Thoracic aorta (tissue), 2 donors: ENCODE measurements at regions not wholly inside any gene's neighbourhood (a gene's known extent, or its start where the extent isn't known, plus 50 kb on each side); places are given as distances from the start of the nearest gene placed in this dataset.

Source experiments
- ATAC-seq: fragments of 150-250 bp; one replicate; pipeline ENCODE4 v1.8.0; 2017; ENCODE audit warnings: low read depth; ENCODE audit not compliant: insufficient number of reproducible peaks, low FRiP score
- DNase-seq: peaks from one replicate; pipeline ENCODE4 v3.0.0-alpha.2; 2020; ENCODE audit warnings: low spot score
- H3K27ac ChIP-seq, 2 donors: fragments of 200-600 bp; sonication (generic); 1 replicate in 1 of 2; 2 replicates in 1 of 2; pipeline ENCODE4 v1.5.1; 2016; ENCODE audit warnings: mild to moderate bottlenecking in 2 of 2, moderate library complexity in 2 of 2
- H3K27me3 ChIP-seq: fragments of 200-600 bp; sonication (generic); replicated peaks from 2 replicates; pipeline ENCODE4 v1.6.0; 2016; ENCODE audit warnings: mild to moderate bottlenecking; ENCODE audit not compliant: insufficient read depth
- H3K36me3 ChIP-seq: fragments of 200-600 bp; sonication (generic); one replicate; pipeline ENCODE4 v1.5.1; 2016
- H3K4me1 ChIP-seq, 2 donors: fragments of 200-600 bp; sonication (generic); 1 replicate in 1 of 2; 2 replicates in 1 of 2; pipeline versions ENCODE4 v1.5.1 to v1.6.0; 2016; ENCODE audit warnings: low read depth in 2 of 2, mild to moderate bottlenecking in 1 of 2; ENCODE audit not compliant: control insufficient read depth in 1 of 2
- H3K4me3 ChIP-seq: fragments of 200-600 bp; sonication (generic); 2 replicates; pipeline ENCODE4 v1.5.1; 2016; ENCODE audit warnings: mild to moderate bottlenecking
- H3K9me3 ChIP-seq: fragments of 200-600 bp; sonication (generic); 2 replicates; pipeline ENCODE4 v1.5.1; 2016
- TF ChIP-seq, protein P1 (sequence below): fragments of 200-600 bp; sonication (generic); IDR thresholded peaks from one replicate; pipeline ENCODE4 v1.5.1; 2019; ENCODE audit warnings: antibody characterized with exemption

DNA sequence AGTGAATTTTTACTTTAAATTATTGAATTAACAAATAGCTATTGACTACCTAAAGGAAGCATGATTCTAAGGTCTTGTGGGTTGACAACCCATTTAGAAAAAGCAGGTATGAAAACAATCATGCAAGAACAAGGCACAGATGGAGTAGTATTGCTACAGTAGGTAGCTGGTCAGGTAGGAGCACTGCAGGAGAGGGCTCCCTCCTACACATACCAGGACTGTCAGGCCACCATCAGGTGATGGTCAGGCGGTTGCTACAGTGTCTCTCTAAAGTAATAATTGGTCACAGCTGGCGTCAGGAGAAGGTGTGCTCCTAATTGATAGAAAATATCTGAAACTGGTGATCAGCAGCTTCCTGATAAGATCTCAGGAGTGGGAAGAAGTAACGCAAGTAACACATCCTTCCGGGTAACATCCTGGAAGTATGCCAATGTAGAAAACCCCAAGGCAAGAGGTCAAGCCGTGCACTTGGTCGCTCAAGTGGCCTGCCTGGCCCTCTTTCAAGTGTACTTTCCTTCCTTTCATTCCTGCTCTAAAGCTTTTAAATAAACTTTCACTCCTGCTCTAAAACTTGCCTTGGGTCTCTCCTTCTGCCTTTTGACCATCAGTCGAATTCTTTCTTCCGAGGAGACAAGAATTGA lies 486.5 kb downstream of the TMEM114 start:
- no peak for DNase-seq
- Histone ChIP-seq H3K9me3 (no peaks in the 10 kb centered on the region), H3K4me1 (no peaks in the 10 kb centered on the region), H3K27me3 (no peaks in the 10 kb centered on the region), H3K27ac (no peak overlapping the region), H3K4me3 (no peak overlapping the region), H3K36me3 (no peaks in the 10 kb centered on the region)
- TF ChIP-seq, protein P1, sequence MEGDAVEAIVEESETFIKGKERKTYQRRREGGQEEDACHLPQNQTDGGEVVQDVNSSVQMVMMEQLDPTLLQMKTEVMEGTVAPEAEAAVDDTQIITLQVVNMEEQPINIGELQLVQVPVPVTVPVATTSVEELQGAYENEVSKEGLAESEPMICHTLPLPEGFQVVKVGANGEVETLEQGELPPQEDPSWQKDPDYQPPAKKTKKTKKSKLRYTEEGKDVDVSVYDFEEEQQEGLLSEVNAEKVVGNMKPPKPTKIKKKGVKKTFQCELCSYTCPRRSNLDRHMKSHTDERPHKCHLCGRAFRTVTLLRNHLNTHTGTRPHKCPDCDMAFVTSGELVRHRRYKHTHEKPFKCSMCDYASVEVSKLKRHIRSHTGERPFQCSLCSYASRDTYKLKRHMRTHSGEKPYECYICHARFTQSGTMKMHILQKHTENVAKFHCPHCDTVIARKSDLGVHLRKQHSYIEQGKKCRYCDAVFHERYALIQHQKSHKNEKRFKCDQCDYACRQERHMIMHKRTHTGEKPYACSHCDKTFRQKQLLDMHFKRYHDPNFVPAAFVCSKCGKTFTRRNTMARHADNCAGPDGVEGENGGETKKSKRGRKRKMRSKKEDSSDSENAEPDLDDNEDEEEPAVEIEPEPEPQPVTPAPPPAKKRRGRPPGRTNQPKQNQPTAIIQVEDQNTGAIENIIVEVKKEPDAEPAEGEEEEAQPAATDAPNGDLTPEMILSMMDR = no peak
- ATAC-seq = no peak

DNA sequence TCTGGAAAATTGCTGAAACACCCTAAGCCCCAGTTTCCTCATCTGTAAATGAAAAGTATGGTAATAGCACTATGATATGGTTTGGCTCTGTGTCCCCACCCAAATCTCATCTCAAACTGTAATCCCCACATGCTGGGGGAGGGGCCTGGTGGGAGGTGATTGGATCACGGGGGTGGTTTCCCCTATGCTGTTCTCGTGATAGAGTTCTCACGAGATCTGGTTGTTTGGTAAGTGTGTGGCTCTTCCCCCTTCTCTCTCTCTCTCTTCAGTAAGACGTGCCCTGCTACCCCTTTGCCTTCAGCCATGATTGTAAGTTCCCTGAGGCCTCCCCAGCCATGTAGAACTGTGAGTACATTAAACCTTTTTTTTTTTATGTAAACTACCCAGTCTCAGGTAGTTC lies 490.7 kb downstream of the TMEM114 start:
- Histone ChIP-seq H3K4me1 (no peaks in the 10 kb centered on the region), H3K4me3 (no peak overlapping the region), H3K36me3 (no peaks in the 10 kb centered on the region), H3K9me3 (no peaks in the 10 kb centered on the region), H3K27ac (no peak overlapping the region), H3K27me3 (no peaks in the 10 kb centered on the region)
- DNase-seq (no peak), ATAC-seq (no peak)
- TF ChIP-seq, protein P1 = no peak

DNA sequence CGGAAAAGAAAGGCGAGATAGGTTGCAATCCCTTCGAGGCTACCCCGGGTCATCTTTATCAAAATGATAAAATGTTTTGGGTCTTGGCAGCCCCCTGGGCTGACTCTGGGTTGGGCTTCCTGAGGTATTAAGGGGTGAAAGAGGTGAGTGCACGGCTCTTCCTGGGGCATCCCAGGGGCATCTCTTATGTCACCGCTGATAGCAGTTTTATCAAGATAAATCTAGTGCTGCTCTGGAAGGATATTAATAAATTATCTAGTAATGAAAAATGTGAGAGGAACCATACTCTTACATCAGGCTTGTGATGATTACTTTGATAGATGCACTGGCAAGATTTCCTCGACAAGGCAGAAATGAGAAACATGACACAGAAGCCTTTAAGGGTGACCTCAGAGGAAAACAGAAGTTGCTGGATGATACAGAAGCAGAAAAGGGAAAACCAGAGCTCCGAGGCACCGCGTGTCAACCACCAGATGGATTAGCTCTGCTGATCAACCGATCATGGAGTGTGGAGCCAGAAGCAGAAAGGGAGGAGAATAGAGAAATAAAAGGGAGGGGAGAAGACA lies 491.3 kb downstream of the TMEM114 start:
- Histone ChIP-seq H3K27me3 (no peaks in the 10 kb centered on the region), H3K36me3 (no peaks in the 10 kb centered on the region), H3K9me3 (no peaks in the 10 kb centered on the region), H3K27ac (no peak overlapping the region), H3K4me1 (no peaks in the 10 kb centered on the region), H3K4me3 (no peak overlapping the region)
- DNase-seq (no peak), ATAC-seq (no peak)
- TF ChIP-seq, protein P1 = no peak

DNA sequence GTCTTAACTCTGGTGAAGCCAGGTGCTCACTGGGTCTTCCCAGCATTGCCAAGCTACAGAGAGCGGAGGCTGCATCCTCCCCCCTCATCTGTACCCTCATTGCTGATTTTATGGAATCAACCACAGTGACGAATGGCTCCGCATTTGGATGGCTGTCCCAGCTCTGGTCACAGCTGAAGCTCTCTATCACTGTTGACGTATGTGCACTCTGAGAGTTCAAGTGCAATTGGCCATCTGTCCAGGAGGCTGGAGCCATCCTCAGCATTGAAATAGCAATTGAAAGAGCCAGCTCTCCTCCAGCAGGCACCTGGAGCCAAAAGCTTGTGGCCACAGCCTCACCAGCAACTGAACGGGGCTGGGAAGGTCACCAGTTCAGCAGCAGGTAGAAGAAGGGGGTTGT lies 494.1 kb downstream of the TMEM114 start:
- H3K27ac ChIP-seq = no peak overlapping the region
- no peak for DNase-seq
- TF ChIP-seq, protein P1 = no peak
- H3K27me3 ChIP-seq = no peaks in the 10 kb centered on the region
- no peak overlapping the region for H3K4me3 ChIP-seq
- no peaks in the 10 kb centered on the region for H3K36me3 ChIP-seq
- no peaks in the 10 kb centered on the region for H3K4me1 ChIP-seq
- ATAC-seq = no peak
- H3K9me3 ChIP-seq = no peaks in the 10 kb centered on the region

- Histone ChIP-seq H3K4me3 (no peak overlapping the region), H3K9me3 (no peaks in the 10 kb centered on the region), H3K4me1 (no peaks in the 10 kb centered on the region), H3K27me3 (no peaks in the 10 kb centered on the region), H3K36me3 (no peaks in the 10 kb centered on the region), H3K27ac (no peak overlapping the region)
- TF ChIP-seq, protein P1 = no peak
- no peak for ATAC-seq
- no peak for DNase-seq
Measured at GRCh38 chr16:8094696-8095095, 495.6 kb downstream of the TMEM114 start.
